IMR-90 (cell line): ENCODE measurements at regions not wholly inside any gene's neighbourhood (a gene's known extent, or its start where the extent isn't known, plus 50 kb on each side); places are given as distances from the start of the nearest gene placed in this dataset.

Experiments used
- ATAC-seq: fragments of 200-7000 bp; cut with Tn5 transposase; 2 replicates; pipeline ENCODE4 v1.9.1; 2020; ENCODE audit warnings: low read depth, mild to moderate bottlenecking, moderate library complexity
- BruUV-seq: library from RNA; stranded (reverse); fragments of 400-500 nt; replicated peaks from 2 replicates; lab custom pipeline; 2021; lab: Mats Ljungman, UMichigan
- CTCF ChIA-PET: fragments of 300-600 bp; formaldehyde crosslinking; extraction: SDS; loops from one replicate; lab custom pipeline; 2021; ENCODE audit warnings: antibody characterized with exemption; lab: Yijun Ruan, JAX
- POLR2A ChIA-PET: fragments of 300-600 bp; sonication (Branson Sonifier 250); formaldehyde crosslinking; loops from one replicate; lab custom pipeline; 2022; ENCODE audit warnings: antibody characterized with exemption; ENCODE audit not compliant: unreplicated experiment; lab: Charles Lee
- DNase-seq: peaks from one replicate; pipeline ENCODE4 v3.0.0; 2013
- H2AFZ ChIP-seq: replicated peaks from 2 replicates; pipeline ENCODE3; 2013; ENCODE audit warnings: low read length, mild to moderate bottlenecking; ENCODE audit not compliant: poor library complexity
- H2AK5ac ChIP-seq: 2 replicates; pipeline ENCODE4 v1.6.1; 2013; ENCODE audit warnings: low read depth, low read length, inconsistent platforms
- H2AK9ac ChIP-seq: replicated peaks from 2 replicates; pipeline ENCODE3; 2013; ENCODE audit warnings: mild to moderate bottlenecking, low read depth, low read length, moderate library complexity; ENCODE audit not compliant: poor library complexity
- H2BK120ac ChIP-seq: 2 replicates; pipeline ENCODE4 v1.6.1; 2013; ENCODE audit warnings: low read depth, low read length, inconsistent platforms
- H2BK15ac ChIP-seq: 3 replicates; pipeline ENCODE4 v1.6.1; 2013; ENCODE audit warnings: low read depth, low read length, inconsistent platforms
- H2BK20ac ChIP-seq: 2 replicates; pipeline ENCODE4 v1.6.1; 2013; ENCODE audit warnings: low read depth, mild to moderate bottlenecking, inconsistent platforms, low read length, moderate library complexity
- H2BK5ac ChIP-seq: 2 replicates; pipeline ENCODE4 v1.6.1; 2013; ENCODE audit warnings: mild to moderate bottlenecking, low read depth, low read length, inconsistent platforms; ENCODE audit not compliant: poor library complexity, severe bottlenecking
- H3K14ac ChIP-seq: replicated peaks from 2 replicates; pipeline ENCODE4 v1.6.1; 2013; ENCODE audit warnings: low read depth, low read length, inconsistent platforms
- H3K18ac ChIP-seq: 2 replicates; pipeline ENCODE4 v1.6.1; 2013; ENCODE audit warnings: low read depth, low read length, control low read depth
- H3K23ac ChIP-seq: 2 replicates; pipeline ENCODE4 v1.6.1; 2013; ENCODE audit warnings: low read depth, low read length, inconsistent platforms
- H3K27ac ChIP-seq: 2 replicates; pipeline ENCODE4 v1.5.1; 2013; ENCODE audit warnings: mild to moderate bottlenecking, control low read depth, low read length; ENCODE audit not compliant: insufficient read depth
- H3K27me3 ChIP-seq: 2 replicates; pipeline ENCODE4 v1.6.1; 2013; ENCODE audit warnings: low read length; ENCODE audit not compliant: control insufficient read depth, insufficient read depth
- H3K36me3 ChIP-seq: 2 replicates; pipeline ENCODE4 v1.6.1; 2013; ENCODE audit warnings: low read length, mixed read lengths; ENCODE audit not compliant: control insufficient read depth, insufficient read depth
- H3K4ac ChIP-seq: 2 replicates; pipeline ENCODE4 v1.6.1; 2013; ENCODE audit warnings: low read depth, low read length, inconsistent platforms
- H3K4me1 ChIP-seq: 2 replicates; pipeline ENCODE4 v1.6.1; 2013; ENCODE audit warnings: low read length, mixed read lengths; ENCODE audit not compliant: control insufficient read depth, insufficient read depth
- H3K4me2 ChIP-seq: 2 replicates; pipeline ENCODE4 v1.6.1; 2013; ENCODE audit warnings: low read depth, mild to moderate bottlenecking, control low read depth, low read length, moderate library complexity
- H3K4me3 ChIP-seq: 2 replicates; pipeline ENCODE4 v1.5.1; 2013; ENCODE audit warnings: low read depth, mild to moderate bottlenecking, control low read depth, low read length, moderate library complexity; ENCODE audit not compliant: insufficient read depth
- H3K56ac ChIP-seq: 2 replicates; pipeline ENCODE4 v1.6.1; 2013; ENCODE audit warnings: low read length, inconsistent platforms; ENCODE audit not compliant: insufficient read depth; ENCODE audit errors: extremely low read depth
- H3K79me1 ChIP-seq, 2 experiments: 2 replicates each; pipeline ENCODE4 v1.6.1; 2013; ENCODE audit warnings: low read length in 2 of 2, inconsistent platforms in 1 of 2, low read depth in 1 of 2
- H3K9ac ChIP-seq: 2 replicates; pipeline ENCODE4 v1.6.1; 2013; ENCODE audit warnings: low read depth, low read length, control low read depth
- H3K9me1 ChIP-seq: 2 replicates; pipeline ENCODE4 v1.6.1; 2013; ENCODE audit warnings: low read length, inconsistent platforms; ENCODE audit not compliant: insufficient read depth
- H3K9me3 ChIP-seq: 2 replicates; pipeline ENCODE4 v1.6.1; 2013; ENCODE audit warnings: low read length; ENCODE audit not compliant: control insufficient read depth, insufficient read depth
- H4K20me1 ChIP-seq: 2 replicates; pipeline ENCODE4 v1.6.1; 2013; ENCODE audit warnings: low read length, inconsistent platforms; ENCODE audit not compliant: insufficient read depth
- H4K5ac ChIP-seq: 2 replicates; pipeline ENCODE4 v1.6.1; 2013; ENCODE audit warnings: mild to moderate bottlenecking, low read depth, low read length, control low read depth
- H4K8ac ChIP-seq, 2 experiments: 2 replicates each; pipeline ENCODE4 v1.6.1; 2013; ENCODE audit warnings: low read depth in 2 of 2, low read length in 2 of 2, control low read depth in 1 of 2, inconsistent platforms in 1 of 2
- H4K91ac ChIP-seq: 2 replicates; pipeline ENCODE4 v1.6.1; 2013; ENCODE audit warnings: low read depth, low read length, inconsistent platforms; ENCODE audit not compliant: insufficient read depth
- CEBPB ChIP-seq: IDR thresholded peaks from 2 replicates; pipeline ENCODE4 v1.6.1; 2012; ENCODE audit warnings: low read depth, low read length, improper control_type of control experiment
- CTCF ChIP-seq: conservative IDR thresholded peaks from 2 replicates; pipeline ENCODE4 v1.5.1; 2012; ENCODE audit warnings: mild to moderate bottlenecking, low read depth, low read length, improper control_type of control experiment
- ELK1 ChIP-seq: fragments of 150-350 bp; IDR thresholded peaks from 2 replicates; pipeline ENCODE4 v1.6.1; 2016; ENCODE audit warnings: low read depth, mild to moderate bottlenecking, low read length, moderate library complexity, borderline replicate concordance
- WGBS, 2 experiments: methylation state at CpG; one replicate each; pipeline versions ENCODE4 v1.1.5 to v1.1.7; 2013; ENCODE audit warnings: missing lambda C conversion rate in 2 of 2; ENCODE audit not compliant: insufficient read length in 1 of 2; ENCODE audit errors: extremely low coverage in 2 of 2; 5-methylcytosine and 5-hydroxymethylcytosine counted together
- dilution Hi-C: fragments of 300-500 bp; cut with HindIII; formaldehyde crosslinking; loops from one replicate; pipeline ENCODE4 v1.14.3; 2018; ENCODE audit warnings: low sequenced_read_pairs; ENCODE audit not compliant: unreplicated experiment
- in situ Hi-C: fragments of 300-500 bp; cut with MboI; formaldehyde crosslinking; loops from 3 replicates; pipeline ENCODE4 v1.14.3; 2019; ENCODE audit warnings: low sequenced_read_pairs, inconsistent platforms, mixed read lengths
- intact Hi-C: fragments of 100-400 bp; cut with micrococcal nuclease; formaldehyde crosslinking; loops from 2 replicates; pipeline ENCODE4 v1.10.0; 2022

- Histone ChIP-seq H4K91ac (no peak overlapping the region), H3K9me3 (no peaks in the 10 kb centered on the region), H2AK5ac (no peak overlapping the region), H2BK120ac (no peak overlapping the region), H2BK5ac (no peak overlapping the region), H4K8ac (no peak overlapping the region), H4K5ac (no peak overlapping the region), H3K27ac (no peak overlapping the region), H3K4ac (no peak overlapping the region), H4K20me1 (no peaks in the 10 kb centered on the region), H3K4me1 (no peaks in the 10 kb centered on the region), H3K36me3 (no peaks in the 10 kb centered on the region), H3K18ac (no peak overlapping the region), H3K56ac (no peak overlapping the region), H3K9ac (no peak overlapping the region), H3K23ac (no peak overlapping the region), H2BK15ac (no peak overlapping the region), H3K27me3 (peaks cover 6% of the 10 kb centered on the region; the same call in 1 of the 2 replicates), H3K14ac (no peak overlapping the region), H3K4me2 (no peak overlapping the region), H2AK9ac (no peak overlapping the region), H2BK20ac (no peak overlapping the region), H3K79me1 (no peaks in the 10 kb centered on the region), H2AFZ (no peak overlapping the region), H3K9me1 (no peaks in the 10 kb centered on the region), H3K4me3 (no peak overlapping the region)
- dilution Hi-C loops (no loop called here), intact Hi-C loops (no loop called here), in situ Hi-C loops (no loop called here)
- ATAC-seq (no peak), DNase-seq (no peak)
- CTCF ChIA-PET: no interaction called here
- TF ChIP-seq CEBPB: no peak
- TF ChIP-seq CTCF: no peak
- TF ChIP-seq ELK1: no peak
- WGBS, 2 experiments: no CpG with 5 or more reads among the region's 4 CpGs
- BruUV-seq: no TSS peak
- POLR2A ChIA-PET: no interaction called here
Observed at GRCh38 chr2:41694536-41695049, 353.2 kb upstream of the PKDCC start.
